ENCODE measurements at regions not wholly inside any gene's neighbourhood (a gene's known extent, or its start where the extent isn't known, plus 50 kb on each side); places are given as distances from the start of the nearest gene placed in this dataset.
"Not testable (repeated sequence)": the region's sequence is repeated elsewhere in the genome, so short reads cannot be mapped to it uniquely, and the experiment has no call there.

DNA sequence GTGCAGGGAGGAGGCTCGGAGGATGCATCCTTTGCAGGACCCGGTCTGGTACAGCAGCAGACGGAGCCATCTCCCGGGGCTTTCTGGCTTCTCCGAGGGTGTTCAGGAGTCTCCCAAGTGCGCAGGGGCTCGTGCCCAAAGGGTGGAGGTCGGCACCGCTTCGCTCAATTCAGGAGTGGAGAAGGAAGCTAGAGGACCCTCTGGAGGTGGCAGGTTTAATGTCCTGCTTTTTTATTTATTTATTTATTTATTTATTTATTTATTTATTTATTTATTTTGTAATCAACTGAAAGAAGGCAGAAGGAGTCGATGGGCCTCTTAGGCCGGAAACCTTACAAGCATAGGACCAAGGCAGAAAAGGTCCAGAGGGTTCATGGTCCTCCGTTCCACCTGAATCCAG, 286.4 kb upstream of the AGTR2 start:
- FAIRE-seq; RAD21 ChIA-PET (ENCODE audit: unreplicated experiment); DNase-seq (ENCODE audit: low read depth, low spot score); POLR2A ChIA-PET; H3K27me3 ChIP-seq (replicated peaks in 1 of 2; ENCODE audit: control insufficient read depth in 2 of 2, insufficient read depth in 2 of 2, low read length in 1 of 2); in situ Hi-C loops (cut with MboI); CTCF ChIA-PET; H3K27ac ChIP-seq (ENCODE audit: control insufficient read depth, insufficient read depth); H2AFZ ChIP-seq (ENCODE audit: control insufficient read depth, low read depth, low read length); H3K4me3 ChIP-seq; H3K79me2 ChIP-seq (ENCODE audit: control insufficient read depth, insufficient read depth, low read length); intact Hi-C loops (cut with micrococcal nuclease; ENCODE audit: unreplicated experiment); H3K4me2 ChIP-seq (ENCODE audit: control insufficient read depth, insufficient read depth); H3K36me3 ChIP-seq (ENCODE audit: control insufficient read depth in 2 of 2, insufficient read depth in 2 of 2, low read length in 1 of 2); ATAC-seq; H3K9ac ChIP-seq (ENCODE audit: control insufficient read depth, insufficient read depth, low read length); SMC1A ChIA-PET (ENCODE audit: uncharacterized antibody, unreplicated experiment); H3K4me1 ChIP-seq (ENCODE audit: control insufficient read depth, insufficient read depth, low read length); BruUV-seq (replicated peaks); H3K9me3 ChIP-seq (replicated peaks; ENCODE audit: control insufficient read depth, insufficient read depth, low read length); H4K20me1 ChIP-seq (ENCODE audit: control insufficient read depth, insufficient read depth): not testable (repeated sequence)
- WGBS (ENCODE audit: insufficient coverage, insufficient replicate concordance, low lambda C conversion rate, missing lambda C conversion rate): 100% methylated on average over 1 of the region's 13 CpGs

DNA sequence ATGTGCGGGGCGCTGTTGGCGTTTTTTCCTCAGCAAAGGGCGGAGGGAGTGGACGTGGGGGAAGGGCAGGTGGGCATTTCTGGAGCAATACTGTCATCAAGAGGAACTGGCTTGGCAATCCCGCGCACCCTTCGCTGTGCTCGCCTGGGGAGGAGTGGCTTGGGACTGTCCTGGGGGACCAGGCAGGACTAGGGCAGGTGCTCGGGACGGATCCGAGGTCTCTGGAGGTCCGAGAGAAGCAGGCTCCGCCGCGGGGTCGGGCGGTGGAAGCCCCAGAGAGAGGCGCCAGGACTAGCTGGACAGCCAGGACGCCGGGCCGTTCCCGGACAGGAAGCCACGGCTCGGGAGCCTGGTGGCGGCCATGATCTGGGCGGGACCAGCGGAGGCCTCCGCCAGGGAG, 282.5 kb upstream of the AGTR2 start:
- POLR2A ChIA-PET; intact Hi-C loops (cut with micrococcal nuclease; ENCODE audit: unreplicated experiment): not testable (repeated sequence)

More for the DNA sequence above, 282.5 kb upstream of the AGTR2 start:
- peak; percentile 41 for FAIRE-seq
- H3K4me1 ChIP-seq (ENCODE audit: control insufficient read depth, insufficient read depth, low read length); H3K36me3 ChIP-seq (ENCODE audit: control insufficient read depth in 2 of 2, insufficient read depth in 2 of 2, low read length in 1 of 2); H3K4me2 ChIP-seq (ENCODE audit: control insufficient read depth, insufficient read depth); H3K9me3 ChIP-seq (replicated peaks; ENCODE audit: control insufficient read depth, insufficient read depth, low read length); BruUV-seq (replicated peaks); H3K4me3 ChIP-seq; SMC1A ChIA-PET (ENCODE audit: uncharacterized antibody, unreplicated experiment); in situ Hi-C loops (cut with MboI); H3K27me3 ChIP-seq (replicated peaks in 1 of 2; ENCODE audit: control insufficient read depth in 2 of 2, insufficient read depth in 2 of 2, low read length in 1 of 2); H3K79me2 ChIP-seq (ENCODE audit: control insufficient read depth, insufficient read depth, low read length); RAD21 ChIA-PET (ENCODE audit: unreplicated experiment); H4K20me1 ChIP-seq (ENCODE audit: control insufficient read depth, insufficient read depth); DNase-seq (ENCODE audit: low read depth, low spot score); ATAC-seq; CTCF ChIA-PET: not testable (repeated sequence)
- 48% methylated on average over 14 of the region's 29 CpGs for WGBS (ENCODE audit: insufficient coverage, insufficient replicate concordance, low lambda C conversion rate, missing lambda C conversion rate)
- peak overlapping the region; percentile 11 for H2AFZ ChIP-seq (ENCODE audit: control insufficient read depth, low read depth, low read length)
- peak overlapping the region; percentile 60; the same call in 1 of the 2 replicates for H3K9ac ChIP-seq (ENCODE audit: control insufficient read depth, insufficient read depth, low read length)
- 0 out of 2 replicates have a peak, but pooled peaks have one; percentile 17 for TF ChIP-seq HCFC1 (IDR thresholded peaks at IDR 0.05; ENCODE audit: low read length)
- peak; percentile 62; the same call in 1 of the 2 replicates for TF ChIP-seq YY1 (IDR thresholded peaks at IDR 0.05; ENCODE audit: low read depth, low read length)
- 0 out of 4 replicates have a peak, but pooled peaks of 1 of the 2 experiments have one; percentile 8 for TF ChIP-seq BHLHE40 (IDR thresholded peaks at IDR 0.05; ENCODE audit: borderline replicate concordance in 1 of 2, low read depth in 2 of 2, low read length in 1 of 2)
- TF ChIP-seq EED (IDR thresholded peaks at IDR 0.05; ENCODE audit: low read depth): 0 out of 2 replicates have a peak, but pooled peaks have one; percentile 38
- TF ChIP-seq, protein P1, sequence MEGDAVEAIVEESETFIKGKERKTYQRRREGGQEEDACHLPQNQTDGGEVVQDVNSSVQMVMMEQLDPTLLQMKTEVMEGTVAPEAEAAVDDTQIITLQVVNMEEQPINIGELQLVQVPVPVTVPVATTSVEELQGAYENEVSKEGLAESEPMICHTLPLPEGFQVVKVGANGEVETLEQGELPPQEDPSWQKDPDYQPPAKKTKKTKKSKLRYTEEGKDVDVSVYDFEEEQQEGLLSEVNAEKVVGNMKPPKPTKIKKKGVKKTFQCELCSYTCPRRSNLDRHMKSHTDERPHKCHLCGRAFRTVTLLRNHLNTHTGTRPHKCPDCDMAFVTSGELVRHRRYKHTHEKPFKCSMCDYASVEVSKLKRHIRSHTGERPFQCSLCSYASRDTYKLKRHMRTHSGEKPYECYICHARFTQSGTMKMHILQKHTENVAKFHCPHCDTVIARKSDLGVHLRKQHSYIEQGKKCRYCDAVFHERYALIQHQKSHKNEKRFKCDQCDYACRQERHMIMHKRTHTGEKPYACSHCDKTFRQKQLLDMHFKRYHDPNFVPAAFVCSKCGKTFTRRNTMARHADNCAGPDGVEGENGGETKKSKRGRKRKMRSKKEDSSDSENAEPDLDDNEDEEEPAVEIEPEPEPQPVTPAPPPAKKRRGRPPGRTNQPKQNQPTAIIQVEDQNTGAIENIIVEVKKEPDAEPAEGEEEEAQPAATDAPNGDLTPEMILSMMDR (IDR thresholded peaks at IDR 0.05 in 2 of 3, conservative IDR thresholded peaks at IDR 0.05 in 1 of 3; ENCODE audit: control insufficient read depth in 2 of 3, extremely low read depth in 1 of 3, insufficient read depth in 1 of 3, low read depth in 3 of 3, low read length in 3 of 3): 0 out of 6 replicates have a peak, but pooled peaks of 1 of the 3 experiments have one; percentile 3
- H3K27ac ChIP-seq (ENCODE audit: control insufficient read depth, insufficient read depth): peak overlapping the region; percentile 66

All from GM12878 (cell line).